A549 (cell line): ENCODE measurements at regions not wholly inside any gene's neighbourhood (a gene's known extent, or its start where the extent isn't known, plus 50 kb on each side); places are given as distances from the start of the nearest gene placed in this dataset.

ENCODE experiments used
- ATAC-seq, 2 experiments: fragments of 200-7000 bp in 1 of 2; fragments of >200 bp in 1 of 2; cut with Nextera tagmentation in 1 of 2; cut with Tn5 transposase in 1 of 2; 3 replicates each; pipeline versions ENCODE4 v1.8.0 to v1.9.1; 2018 to 2020; ENCODE audit warnings: mild to moderate bottlenecking in 1 of 2, moderate library complexity in 1 of 2
- CTCF ChIA-PET: fragments of 300-600 bp; sonication (Branson Sonifier 250); formaldehyde crosslinking; extraction: SDS; loops from one replicate; lab custom pipeline; 2021; ENCODE audit warnings: antibody characterized with exemption, inconsistent platforms; lab: Yijun Ruan, JAX
- POLR2A ChIA-PET: fragments of 350-600 bp; formaldehyde crosslinking; extraction: SDS; loops from one replicate; lab custom pipeline; 2021; ENCODE audit warnings: antibody characterized with exemption, inconsistent platforms; lab: Yijun Ruan, JAX
- DNase-seq, 2 experiments: peaks; one replicate each; pipeline versions ENCODE4 v3.0.0 to v3.0.0-alpha.2; 2011 to 2016; ENCODE audit warnings: low read depth in 1 of 2, low spot score in 1 of 2
- FAIRE-seq: peaks from 2 replicates; lab custom pipeline; 2011; peaks lifted over from hg19 to GRCh38; lab: Jason Lieb, UNC
- H3K27ac ChIP-seq, 2 experiments: fragments of >200 bp; sonication (Bioruptor Twin); formaldehyde crosslinking; 3 replicates each; pipeline ENCODE4 v1.5.1; 2016 to 2017
- H3K4me1 ChIP-seq: fragments of >200 bp; sonication (Bioruptor Twin); formaldehyde crosslinking; 3 replicates; pipeline ENCODE4 v1.6.1; 2016
- H3K4me2 ChIP-seq: fragments of >200 bp; sonication (Bioruptor Twin); formaldehyde crosslinking; 3 replicates; pipeline ENCODE4 v1.6.1; 2016
- H3K4me3 ChIP-seq: fragments of >200 bp; sonication (Bioruptor Twin); formaldehyde crosslinking; 3 replicates; pipeline ENCODE4 v1.5.1; 2016
- H3K9me3 ChIP-seq: fragments of >200 bp; sonication (Bioruptor Twin); formaldehyde crosslinking; 3 replicates; pipeline ENCODE4 v1.6.1; 2016
- CBX2 ChIP-seq: fragments of 200-600 bp; sonication (generic); IDR thresholded peaks from 2 replicates; pipeline ENCODE4 v1.6.1; 2016; ENCODE audit warnings: low read depth, mild to moderate bottlenecking, borderline replicate concordance
- CHD4 ChIP-seq: fragments of 200-600 bp; sonication (generic); IDR thresholded peaks from 2 replicates; pipeline ENCODE4 v1.6.1; 2016; ENCODE audit warnings: antibody characterized with exemption, mild to moderate bottlenecking, borderline replicate concordance
- CTCF ChIP-seq: fragments of >200 bp; sonication (Bioruptor Twin); formaldehyde crosslinking; IDR thresholded peaks from 3 replicates; pipeline ENCODE4 v1.5.1; 2016
- EHF ChIP-seq: fragments of 250-450 bp; sonication (Bioruptor Pico); IDR thresholded peaks from 2 replicates; pipeline ENCODE4 v1.5.0; 2020; ENCODE audit warnings: mild to moderate bottlenecking
- ELK1 ChIP-seq: fragments of 150-350 bp; IDR thresholded peaks from 2 replicates; pipeline ENCODE4 v1.6.1; 2014; ENCODE audit warnings: low read depth, mild to moderate bottlenecking, low read length
- EP300 ChIP-seq, 2 experiments: fragments of >200 bp; sonication (Bioruptor Twin); formaldehyde crosslinking; IDR thresholded peaks; 2 replicates in 1 of 2; 3 replicates in 1 of 2; pipeline ENCODE4 v1.6.1; 2016 to 2017
- ESRRA ChIP-seq: fragments of 150-350 bp; IDR thresholded peaks from 2 replicates; pipeline ENCODE4 v1.6.1; 2014; ENCODE audit warnings: mild to moderate bottlenecking, low read length, borderline replicate concordance
- FOSB ChIP-seq: fragments of 250-450 bp; sonication (Bioruptor Pico); IDR thresholded peaks from 2 replicates; pipeline ENCODE4 v1.5.0; 2020; ENCODE audit warnings: mild to moderate bottlenecking, moderate library complexity
- FOSL2 ChIP-seq, 2 experiments: fragments of 450-650 bp in 1 of 2; fragments of >200 bp in 1 of 2; sonication (Bioruptor Twin) in 1 of 2; formaldehyde crosslinking; IDR thresholded peaks; 2 replicates each; pipeline versions ENCODE4 v1.5.0 to v1.6.1; 2016 to 2020; ENCODE audit warnings: mild to moderate bottlenecking in 1 of 2, moderate library complexity in 1 of 2
- HOXB13 ChIP-seq: fragments of 250-450 bp; sonication (Bioruptor Pico); IDR thresholded peaks from 2 replicates; pipeline ENCODE4 v1.5.0; 2020; ENCODE audit warnings: low read depth, mild to moderate bottlenecking, moderate library complexity
- JUN ChIP-seq, 2 experiments: fragments of >200 bp; sonication (Bioruptor Twin); formaldehyde crosslinking; IDR thresholded peaks; 2 replicates in 1 of 2; 3 replicates in 1 of 2; pipeline ENCODE4 v1.6.1; 2016 to 2017
- MAZ ChIP-seq: fragments of 150-350 bp; IDR thresholded peaks from 2 replicates; pipeline ENCODE4 v1.6.1; 2014; ENCODE audit warnings: antibody characterized with exemption, low read depth, low read length, borderline replicate concordance
- NPAS2 ChIP-seq: fragments of 250-450 bp; sonication (Bioruptor Pico); IDR thresholded peaks from 2 replicates; pipeline ENCODE4 v1.8.0; 2022; ENCODE audit warnings: mild to moderate bottlenecking, moderate library complexity, borderline replicate concordance
- PBX3 ChIP-seq: IDR thresholded peaks from 2 replicates; pipeline ENCODE4 v1.6.1; 2012
- PHF8 ChIP-seq: fragments of 200-600 bp; sonication (generic); IDR thresholded peaks from 2 replicates; pipeline ENCODE4 v1.6.1; 2016; ENCODE audit warnings: low read depth, mild to moderate bottlenecking, antibody characterized with exemption, moderate library complexity, borderline replicate concordance
- RAD21 ChIP-seq, 2 experiments: fragments of >200 bp in 1 of 2; sonication (Bioruptor Twin) in 1 of 2; formaldehyde crosslinking in 1 of 2; IDR thresholded peaks in 1 of 2; conservative IDR thresholded peaks in 1 of 2; 2 replicates in 1 of 2; 3 replicates in 1 of 2; pipeline ENCODE4 v1.6.1; 2012 to 2018; ENCODE audit warnings: inconsistent platforms in 1 of 2
- RARB ChIP-seq: fragments of 250-450 bp; sonication (Bioruptor Pico); IDR thresholded peaks from 2 replicates; pipeline ENCODE4 v1.8.0; 2021; ENCODE audit warnings: mild to moderate bottlenecking, moderate library complexity
- REST ChIP-seq: fragments of 200-600 bp; sonication (generic); IDR thresholded peaks from 2 replicates; pipeline ENCODE4 v1.6.1; 2016; ENCODE audit warnings: antibody characterized with exemption, mild to moderate bottlenecking, moderate library complexity
- RNF2 ChIP-seq: fragments of 200-600 bp; sonication (generic); IDR thresholded peaks from 2 replicates; pipeline ENCODE4 v1.6.1; 2016; ENCODE audit warnings: low read depth, mild to moderate bottlenecking, antibody characterized with exemption, moderate library complexity, borderline replicate concordance
- WGBS: methylation state at CpG from one replicate; pipeline ENCODE4 v1.1.6; 2017; ENCODE audit errors: missing lambda C conversion rate; 5-methylcytosine and 5-hydroxymethylcytosine counted together
- TF ChIP-seq, protein P1 (sequence below): fragments of 250-450 bp; sonication (Bioruptor Pico); IDR thresholded peaks from 2 replicates; pipeline ENCODE4 v1.5.0; 2021; ENCODE audit warnings: mild to moderate bottlenecking, moderate library complexity, borderline replicate concordance

GRCh38 chr21:15227919-15228318 lies 163.1 kb upstream of the NRIP1 start:
- no peak overlapping the region for H3K4me3 ChIP-seq
- TF ChIP-seq, protein P1, sequence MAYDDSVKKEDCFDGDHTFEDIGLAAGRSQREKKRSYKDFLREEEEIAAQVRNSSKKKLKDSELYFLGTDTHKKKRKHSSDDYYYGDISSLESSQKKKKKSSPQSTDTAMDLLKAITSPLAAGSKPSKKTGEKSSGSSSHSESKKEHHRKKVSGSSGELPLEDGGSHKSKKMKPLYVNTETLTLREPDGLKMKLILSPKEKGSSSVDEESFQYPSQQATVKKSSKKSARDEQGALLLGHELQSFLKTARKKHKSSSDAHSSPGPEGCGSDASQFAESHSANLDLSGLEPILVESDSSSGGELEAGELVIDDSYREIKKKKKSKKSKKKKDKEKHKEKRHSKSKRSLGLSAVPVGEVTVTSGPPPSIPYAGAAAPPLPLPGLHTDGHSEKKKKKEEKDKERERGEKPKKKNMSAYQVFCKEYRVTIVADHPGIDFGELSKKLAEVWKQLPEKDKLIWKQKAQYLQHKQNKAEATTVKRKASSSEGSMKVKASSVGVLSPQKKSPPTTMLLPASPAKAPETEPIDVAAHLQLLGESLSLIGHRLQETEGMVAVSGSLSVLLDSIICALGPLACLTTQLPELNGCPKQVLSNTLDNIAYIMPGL = no peak
- TF ChIP-seq CBX2 (no peak), FOSL2 (IDR thresholded peaks at IDR 0.05) (no peak), FOSL2 (CRISPR knock-in tag; IDR thresholded peaks at IDR 0.05) (no peak), CHD4 (no peak), RARB (CRISPR knock-in tag) (no peak), REST (no peak), PHF8 (no peak), ELK1 (no peak), JUN (IDR thresholded peaks at IDR 0.05) (no peak), CTCF (no peak), PBX3 (no peak), ESRRA (no peak), HOXB13 (no peak), EHF (CRISPR knock-in tag) (no peak), RNF2 (no peak), RAD21 (conservative IDR thresholded peaks at IDR 0.05 in 1 of 2, IDR thresholded peaks at IDR 0.05 in 1 of 2) (no peak), EP300 (IDR thresholded peaks at IDR 0.05) (no peak), FOSB (CRISPR knock-in tag) (no peak), NPAS2 (CRISPR knock-in tag) (no peak), MAZ (no peak)
- 80% methylated on average over 3 of the region's 3 CpGs for WGBS
- CTCF ChIA-PET = no interaction called here
- FAIRE-seq (no peak), DNase-seq (no peak), ATAC-seq (no peak)
- POLR2A ChIA-PET = no interaction called here
- H3K9me3 ChIP-seq = no peaks in the 10 kb centered on the region
- H3K4me1 ChIP-seq = peaks cover 23% of the 10 kb centered on the region
- peak overlapping the region in 1 of 2 experiments; percentile 43; a peak in 2 of 6 replicates for H3K27ac ChIP-seq
- H3K4me2 ChIP-seq = no peak overlapping the region
